ENCODE measurements at regions not wholly inside any gene's neighbourhood (a gene's known extent, or its start where the extent isn't known, plus 50 kb on each side); places are given as distances from the start of the nearest gene placed in this dataset.

DNA sequence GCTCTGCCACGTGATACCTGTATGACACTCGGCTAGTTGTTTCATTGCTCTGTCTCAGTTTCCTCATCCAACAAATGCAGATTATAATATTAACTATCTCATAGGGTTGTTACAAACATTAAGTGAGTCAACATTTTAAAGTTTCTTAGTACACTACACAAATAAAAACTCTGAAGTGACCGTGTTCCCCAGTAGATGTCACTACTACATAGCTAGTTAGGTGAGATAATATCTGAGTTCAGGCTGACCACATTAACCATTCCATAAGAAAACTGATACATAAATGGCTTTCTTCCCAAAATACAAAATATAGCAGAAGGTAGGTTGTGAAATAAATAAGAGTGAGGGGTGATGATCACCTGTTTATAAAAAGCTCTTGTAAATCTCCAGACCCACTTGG is 214.1 kb downstream of the NUF2 start:
- intact Hi-C loops (cut with DNase I), result loop anchor here (10.0 kb wide), 1 partner anchor 131 kb away; no protein-coding TSS in a partner anchor
- Histone ChIP-seq H3K27me3 (no peaks in the 10 kb centered on the region), H3K4me3 (no peak overlapping the region), H3K27ac (no peak overlapping the region), H3K9me3 (no peaks in the 10 kb centered on the region), H3K36me3 (no peaks in the 10 kb centered on the region), H3K9ac (ENCODE audit: low read depth in 2 of 2, low read length in 2 of 2) (no peak overlapping the region), H3K4me1 (no peaks in the 10 kb centered on the region)
- DNase-seq, result no peak
- TF ChIP-seq, protein P1, sequence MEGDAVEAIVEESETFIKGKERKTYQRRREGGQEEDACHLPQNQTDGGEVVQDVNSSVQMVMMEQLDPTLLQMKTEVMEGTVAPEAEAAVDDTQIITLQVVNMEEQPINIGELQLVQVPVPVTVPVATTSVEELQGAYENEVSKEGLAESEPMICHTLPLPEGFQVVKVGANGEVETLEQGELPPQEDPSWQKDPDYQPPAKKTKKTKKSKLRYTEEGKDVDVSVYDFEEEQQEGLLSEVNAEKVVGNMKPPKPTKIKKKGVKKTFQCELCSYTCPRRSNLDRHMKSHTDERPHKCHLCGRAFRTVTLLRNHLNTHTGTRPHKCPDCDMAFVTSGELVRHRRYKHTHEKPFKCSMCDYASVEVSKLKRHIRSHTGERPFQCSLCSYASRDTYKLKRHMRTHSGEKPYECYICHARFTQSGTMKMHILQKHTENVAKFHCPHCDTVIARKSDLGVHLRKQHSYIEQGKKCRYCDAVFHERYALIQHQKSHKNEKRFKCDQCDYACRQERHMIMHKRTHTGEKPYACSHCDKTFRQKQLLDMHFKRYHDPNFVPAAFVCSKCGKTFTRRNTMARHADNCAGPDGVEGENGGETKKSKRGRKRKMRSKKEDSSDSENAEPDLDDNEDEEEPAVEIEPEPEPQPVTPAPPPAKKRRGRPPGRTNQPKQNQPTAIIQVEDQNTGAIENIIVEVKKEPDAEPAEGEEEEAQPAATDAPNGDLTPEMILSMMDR (IDR thresholded peaks at IDR 0.05), result no peak

DNA sequence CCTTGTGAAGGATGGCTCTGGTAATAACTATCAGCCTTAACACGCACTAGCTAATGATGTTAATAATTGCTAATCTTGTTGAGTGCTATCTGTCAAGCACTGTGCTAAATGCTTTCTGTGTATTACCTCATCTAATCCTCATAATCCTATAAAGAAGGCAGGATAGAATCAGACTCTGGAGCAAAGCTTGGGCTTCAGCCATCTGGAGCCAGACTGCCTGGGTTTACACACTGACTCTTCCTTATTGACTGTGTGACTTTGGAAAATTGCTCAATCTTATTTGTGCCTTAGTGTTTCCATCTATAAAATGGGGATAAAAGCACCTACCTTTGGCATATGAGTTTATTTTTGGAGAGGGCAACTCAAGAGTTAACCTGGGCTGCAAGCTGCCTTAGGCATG is 216.1 kb downstream of the NUF2 start:
- no peak overlapping the region for H3K4me3 ChIP-seq
- TF ChIP-seq, protein P1 (IDR thresholded peaks at IDR 0.05), result no peak
- DNase-seq, result no peak
- H3K36me3 ChIP-seq, result no peaks in the 10 kb centered on the region
- no peak overlapping the region for H3K27ac ChIP-seq
- H3K9ac ChIP-seq (ENCODE audit: low read depth in 2 of 2, low read length in 2 of 2), result no peak overlapping the region
- H3K9me3 ChIP-seq, result no peaks in the 10 kb centered on the region
- no peaks in the 10 kb centered on the region for H3K4me1 ChIP-seq
- H3K27me3 ChIP-seq, result no peaks in the 10 kb centered on the region
- intact Hi-C loops (cut with DNase I), result loop anchor here (10.0 kb wide), 1 partner anchor 133 kb away; no protein-coding TSS in a partner anchor

GRCh38 chr1:163538667-163539066 is 216.9 kb downstream of the NUF2 start:
- no peak for DNase-seq
- Histone ChIP-seq H3K4me1 (no peaks in the 10 kb centered on the region), H3K4me3 (no peak overlapping the region), H3K27me3 (no peaks in the 10 kb centered on the region), H3K27ac (no peak overlapping the region), H3K36me3 (no peaks in the 10 kb centered on the region), H3K9me3 (no peaks in the 10 kb centered on the region), H3K9ac (ENCODE audit: low read depth in 2 of 2, low read length in 2 of 2) (no peak overlapping the region)
- TF ChIP-seq, protein P1 (IDR thresholded peaks at IDR 0.05), result no peak
- intact Hi-C loops (cut with DNase I), result loop anchor here (10.0 kb wide), 1 partner anchor 134 kb away; no protein-coding TSS in a partner anchor

- Histone ChIP-seq H3K36me3 (no peaks in the 10 kb centered on the region), H3K27me3 (no peaks in the 10 kb centered on the region), H3K4me3 (no peak overlapping the region), H3K9ac (ENCODE audit: low read depth in 2 of 2, low read length in 2 of 2) (no peak overlapping the region), H3K4me1 (no peaks in the 10 kb centered on the region), H3K9me3 (no peaks in the 10 kb centered on the region), H3K27ac (no peak overlapping the region)
- TF ChIP-seq, protein P1 (IDR thresholded peaks at IDR 0.05), result no peak
- DNase-seq, result no peak
- intact Hi-C loops (cut with DNase I), result no loop called here
These were observed 219.0 kb downstream of the NUF2 start for GRCh38 chr1:163540727-163541126.

GRCh38 chr1:163544441-163544840 is 222.7 kb downstream of the NUF2 start:
- Histone ChIP-seq H3K4me1 (no peaks in the 10 kb centered on the region), H3K4me3 (no peak overlapping the region), H3K27me3 (no peaks in the 10 kb centered on the region), H3K9ac (ENCODE audit: low read depth in 2 of 2, low read length in 2 of 2) (no peak overlapping the region), H3K9me3 (no peaks in the 10 kb centered on the region), H3K27ac (no peak overlapping the region), H3K36me3 (no peaks in the 10 kb centered on the region)
- TF ChIP-seq, protein P1 (IDR thresholded peaks at IDR 0.05), result no peak
- intact Hi-C loops (cut with DNase I), result no loop called here
- DNase-seq, result no peak
